Retinal pigment epithelial cell (primary cell): ENCODE measurements at regions not wholly inside any gene's neighbourhood (a gene's known extent, or its start where the extent isn't known, plus 50 kb on each side); places are given as distances from the start of the nearest gene placed in this dataset.

ENCODE experiments used
- DNase-seq: peaks from one replicate; pipeline ENCODE4 v3.0.0-alpha.2; 2010; ENCODE audit warnings: low read depth
- H3K4me3 ChIP-seq: 2 replicates; pipeline ENCODE4 v1.5.1; 2011; ENCODE audit warnings: mild to moderate bottlenecking, low read length, control low read depth, moderate library complexity
- CTCF ChIP-seq: conservative IDR thresholded peaks from 2 replicates; pipeline ENCODE4 v1.5.1; 2011; ENCODE audit warnings: low read depth, low read length, control low read depth, inconsistent platforms

GRCh38 chr4:123217664-123218063, 178.9 kb upstream of the SPRY1 start:
- DNase-seq = no peak
- H3K4me3 ChIP-seq = no peak overlapping the region

GRCh38 chr4:123218981-123219380, 177.6 kb upstream of the SPRY1 start:
- no peak for TF ChIP-seq CTCF
- no peak overlapping the region for H3K4me3 ChIP-seq
- DNase-seq = no peak

More at GRCh38 chr4:123217664-123218063, 178.9 kb upstream of the SPRY1 start:
- TF ChIP-seq CTCF = no peak

- TF ChIP-seq CTCF = no peak
- no peak overlapping the region for H3K4me3 ChIP-seq
- no peak for DNase-seq
Measured at GRCh38 chr4:123229286-123229685, 167.3 kb upstream of the SPRY1 start.

- H3K4me3 ChIP-seq = no peak overlapping the region
- DNase-seq = no peak
- TF ChIP-seq CTCF = no peak
Measured at GRCh38 chr4:123230061-123230460, 166.5 kb upstream of the SPRY1 start.

GRCh38 chr4:123232439-123232838, 164.2 kb upstream of the SPRY1 start:
- no peak for DNase-seq
- no peak overlapping the region for H3K4me3 ChIP-seq
- TF ChIP-seq CTCF = no peak

GRCh38 chr4:123233136-123233768, 163.3 kb upstream of the SPRY1 start:
- no peak overlapping the region for H3K4me3 ChIP-seq
- DNase-seq = no peak
- TF ChIP-seq CTCF = no peak

- no peak for DNase-seq
- no peak for TF ChIP-seq CTCF
- no peak overlapping the region for H3K4me3 ChIP-seq
Measured at GRCh38 chr4:123234955-123235354, 161.6 kb upstream of the SPRY1 start.
